ENCODE measurements at regions not wholly inside any gene's neighbourhood (a gene's known extent, or its start where the extent isn't known, plus 50 kb on each side); places are given as distances from the start of the nearest gene placed in this dataset.
"Not testable (repeated sequence)": the region's sequence is repeated elsewhere in the genome, so short reads cannot be mapped to it uniquely, and the experiment has no call there.

DNA sequence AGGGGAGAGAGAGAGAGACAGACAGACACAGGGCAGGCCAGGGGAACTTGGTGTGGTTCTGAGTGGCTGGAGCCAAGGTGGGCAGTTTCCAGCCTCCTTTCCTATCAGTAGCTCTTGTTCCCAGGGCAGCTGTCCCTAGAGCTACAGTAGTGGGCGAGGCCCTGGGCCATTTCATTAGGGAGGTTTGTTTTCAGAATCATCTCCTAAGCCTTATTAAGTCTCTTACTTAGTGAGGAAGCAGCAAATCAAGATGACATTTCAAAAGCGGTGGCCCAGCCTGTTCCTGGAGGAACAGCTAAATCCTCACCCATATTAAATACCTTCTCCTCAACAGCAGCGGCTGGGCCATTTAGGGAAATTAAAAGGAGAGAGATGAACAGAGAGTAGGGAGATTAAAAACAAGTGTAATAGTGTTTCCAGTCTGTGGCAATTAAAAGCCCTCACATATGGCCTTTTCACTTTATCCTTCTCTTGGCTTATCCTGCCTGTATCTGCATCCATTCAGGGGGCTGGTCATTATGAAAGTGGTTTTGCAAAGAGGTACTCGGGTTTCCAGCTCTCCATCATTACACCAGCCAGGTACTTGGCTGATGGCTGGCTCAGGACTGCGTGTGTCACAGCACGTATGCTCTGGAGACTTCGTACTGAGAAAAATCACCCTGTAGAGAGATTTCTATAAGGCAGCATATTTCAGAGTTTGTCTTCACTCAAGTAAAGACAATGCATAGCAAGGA, 91.9 kb upstream of the PRR23C start:
- no peak for DNase-seq

DNA sequence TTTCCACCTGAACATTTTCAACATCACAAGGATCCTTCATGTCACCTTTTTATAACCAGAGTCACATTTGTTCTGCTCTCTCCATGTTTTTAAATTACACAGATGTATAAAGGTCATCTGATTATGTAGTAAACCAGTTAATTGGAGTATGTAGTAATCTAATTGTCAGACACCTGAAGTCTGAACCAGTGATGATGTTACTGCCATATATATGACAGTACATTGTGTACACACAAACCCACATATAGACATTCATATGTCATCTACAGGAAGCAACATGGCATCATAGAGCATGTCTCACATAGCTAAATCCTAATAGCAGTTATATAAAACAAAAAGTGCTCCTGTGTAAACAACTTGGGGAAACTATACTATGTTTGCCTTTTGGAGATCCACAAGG, 95.9 kb upstream of the PRR23C start:
- no peak for DNase-seq

- DNase-seq = not testable (repeated sequence)
Observed at GRCh38 chr3:139145980-139146379, 101.3 kb upstream of the PRR23C start.

DNA sequence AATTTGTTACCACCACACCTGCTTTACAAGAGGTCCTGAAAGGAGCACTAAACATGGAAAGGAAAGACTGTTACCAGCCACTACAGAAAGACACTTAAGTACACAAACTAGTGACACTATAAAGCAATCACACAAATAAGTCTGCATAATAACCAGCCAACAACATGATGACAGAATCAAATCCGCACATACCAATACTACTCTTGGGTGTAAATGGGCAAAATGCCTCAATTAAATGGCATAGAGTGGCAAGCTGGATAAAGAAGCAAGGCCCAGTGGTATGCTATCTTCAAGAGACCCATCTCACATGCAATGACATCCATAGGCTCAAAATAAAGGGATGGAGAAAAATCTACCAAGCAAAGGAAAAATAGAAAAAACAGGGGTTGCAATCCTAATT, 106.8 kb upstream of the PRR23C start:
- DNase-seq = no peak

GRCh38 chr3:139153434-139153833, 108.7 kb upstream of the PRR23C start:
- not testable (repeated sequence) for DNase-seq

GRCh38 chr3:139157161-139157932, 112.7 kb upstream of the PRR23C start:
- DNase-seq = no peak

- DNase-seq = no peak
Observed at GRCh38 chr3:139159356-139159755, 114.7 kb upstream of the PRR23C start.

- peak; percentile 54 for DNase-seq
Observed at GRCh38 chr3:139173372-139174108, 128.8 kb upstream of the PRR23C start.

DNA sequence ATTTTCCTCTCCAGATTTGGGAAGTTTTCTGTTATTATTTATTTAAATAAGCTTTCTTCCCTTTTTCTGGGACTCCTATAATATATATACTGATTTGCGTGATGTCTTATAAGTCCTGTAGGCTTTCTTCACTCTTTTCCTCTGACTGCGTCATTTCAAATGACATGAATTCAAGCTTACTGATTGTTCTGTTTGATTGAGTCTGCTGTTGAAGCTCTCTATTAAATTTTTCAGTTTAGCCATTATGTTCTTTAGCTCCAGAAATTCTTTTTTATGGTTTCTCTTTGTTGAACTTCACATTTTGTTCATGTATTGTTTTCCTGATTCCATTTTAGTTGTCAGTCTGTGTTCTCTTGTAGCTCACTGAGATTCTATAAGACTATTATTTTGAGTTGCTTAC, 135.8 kb upstream of the PRR23C start:
- no peak for DNase-seq

- no peak for DNase-seq
Observed at GRCh38 chr3:139182143-139182542, 137.5 kb upstream of the PRR23C start.

- DNase-seq = no peak
Observed at GRCh38 chr3:139182598-139182997, 137.9 kb upstream of the PRR23C start.

DNA sequence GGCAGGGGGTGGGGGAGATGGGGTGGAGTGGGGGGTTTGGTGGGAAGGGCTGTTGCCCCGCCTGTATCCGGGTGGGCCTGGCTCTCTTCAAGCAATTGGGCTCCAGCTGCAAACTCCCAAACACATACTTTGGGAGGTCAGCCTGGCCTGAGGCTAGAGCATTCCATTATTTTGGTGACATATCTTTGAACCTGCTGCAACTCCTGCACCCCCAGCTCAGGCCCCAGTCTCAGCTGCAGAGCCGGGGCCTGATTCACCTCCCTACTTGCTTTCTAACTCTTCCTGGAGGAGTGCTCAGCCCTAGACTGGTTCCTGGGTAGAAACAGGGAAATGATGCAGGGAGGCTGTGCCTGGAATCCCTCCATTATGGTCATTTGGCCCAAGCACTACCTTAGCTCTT, 140.8 kb upstream of the PRR23C start:
- no peak for DNase-seq

GRCh38 chr3:139187154-139187553, 142.5 kb upstream of the PRR23C start:
- DNase-seq = peak; percentile 19

- DNase-seq = no peak
Observed at GRCh38 chr3:139187648-139188047, 143.0 kb upstream of the PRR23C start.

- DNase-seq = no peak
Observed at GRCh38 chr3:139189943-139190342, 145.3 kb upstream of the PRR23C start.

GRCh38 chr3:139194421-139194820, 149.4 kb upstream of the MRPS22 start:
- DNase-seq = not testable (repeated sequence)

GRCh38 chr3:139196146-139196545, 147.7 kb upstream of the MRPS22 start:
- not testable (repeated sequence) for DNase-seq

GRCh38 chr3:139197251-139197650, 146.6 kb upstream of the MRPS22 start:
- DNase-seq = no peak

DNA sequence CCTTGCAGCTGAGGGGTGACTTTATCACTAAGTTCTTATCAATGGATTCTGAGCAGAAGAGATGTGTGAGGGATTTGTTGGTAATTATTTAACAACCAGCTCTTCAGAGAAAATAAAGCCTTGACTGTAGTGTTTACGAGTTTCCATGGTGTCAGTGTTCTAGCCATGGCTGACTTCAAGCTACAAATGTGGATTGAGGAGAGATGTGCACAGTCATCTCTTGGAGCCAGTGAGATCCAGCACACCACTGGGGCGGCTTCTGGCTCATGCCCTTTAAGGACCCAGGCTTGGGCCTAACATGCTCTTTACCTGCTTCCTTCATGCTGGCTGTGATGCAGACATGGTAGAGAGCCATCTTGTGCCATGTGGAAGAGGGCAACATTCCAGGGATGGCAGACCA, 145.6 kb upstream of the MRPS22 start:
- DNase-seq = no peak

- no peak for DNase-seq
Observed at GRCh38 chr3:139198929-139199328, 144.9 kb upstream of the MRPS22 start.

- DNase-seq = no peak
Observed at GRCh38 chr3:139199421-139200010, 144.3 kb upstream of the MRPS22 start.

DNA sequence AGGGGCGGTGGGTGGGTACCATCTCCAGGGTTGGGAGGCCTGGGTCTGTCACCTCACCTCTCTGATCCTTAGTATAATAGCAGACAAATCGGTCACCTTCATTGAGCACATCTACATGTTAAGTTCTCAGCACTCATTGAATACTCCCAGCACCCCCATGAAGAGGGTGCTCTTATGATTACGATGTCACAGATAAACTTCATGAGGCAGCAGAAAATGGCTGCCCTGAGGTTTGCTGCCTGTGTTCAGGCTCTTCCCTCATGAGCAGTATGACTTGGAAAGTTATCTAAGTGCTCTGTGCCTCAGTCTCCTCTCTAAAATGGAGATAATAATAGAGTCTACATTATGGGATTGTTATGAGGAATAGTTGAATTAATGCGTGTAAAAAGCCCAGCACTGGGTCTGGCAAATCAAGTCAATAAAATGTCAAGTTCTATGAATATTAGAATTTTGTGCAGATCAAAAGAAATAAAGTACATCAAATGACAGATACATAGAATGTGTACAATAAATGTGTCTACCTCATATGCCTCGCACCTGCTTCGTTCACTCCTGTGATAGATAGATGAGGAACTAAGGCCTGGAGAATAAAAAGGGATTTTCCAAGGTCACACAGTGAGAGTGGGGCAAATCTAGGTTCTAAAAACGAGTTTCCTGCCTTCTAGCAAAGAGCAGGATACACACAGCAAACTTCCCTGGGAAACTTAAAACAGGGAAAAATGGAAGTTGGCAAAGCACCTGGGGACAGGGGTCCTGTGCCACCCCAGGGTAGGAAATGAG, 142.2 kb upstream of the MRPS22 start:
- no peak for DNase-seq

All from eye (tissue), 1 donor.